ENCODE measurements at regions not wholly inside any gene's neighbourhood (a gene's known extent, or its start where the extent isn't known, plus 50 kb on each side); places are given as distances from the start of the nearest gene placed in this dataset.

DNA sequence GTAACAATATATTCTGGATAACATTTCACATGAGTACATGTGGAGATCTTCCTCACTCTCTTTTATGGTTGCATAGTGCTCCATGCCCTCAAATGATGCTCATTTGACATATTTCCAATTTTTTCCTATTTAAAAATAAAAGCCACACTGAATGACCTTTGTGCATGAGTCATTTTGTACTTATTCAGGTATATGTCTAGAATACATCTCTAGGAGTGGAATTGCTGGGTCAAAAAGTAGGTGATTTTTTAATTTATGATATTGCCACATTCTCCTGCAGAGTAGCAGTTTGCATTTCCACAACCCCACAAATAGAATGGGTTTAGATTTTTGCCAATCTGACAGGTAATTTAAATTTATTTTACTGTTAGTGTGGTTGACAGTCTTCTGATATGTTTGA is 104.8 kb downstream of the RPAP3 start:
- POLR2A ChIA-PET: no interaction called here
- DNase-seq (ENCODE audit: extremely low spot score): no peak
- CTCF ChIA-PET: interaction anchor here (1.5 kb wide), 1 partner anchor 8 kb away, joined by 5 read pairs; no protein-coding TSS in a partner anchor
- TF ChIP-seq, protein P1, sequence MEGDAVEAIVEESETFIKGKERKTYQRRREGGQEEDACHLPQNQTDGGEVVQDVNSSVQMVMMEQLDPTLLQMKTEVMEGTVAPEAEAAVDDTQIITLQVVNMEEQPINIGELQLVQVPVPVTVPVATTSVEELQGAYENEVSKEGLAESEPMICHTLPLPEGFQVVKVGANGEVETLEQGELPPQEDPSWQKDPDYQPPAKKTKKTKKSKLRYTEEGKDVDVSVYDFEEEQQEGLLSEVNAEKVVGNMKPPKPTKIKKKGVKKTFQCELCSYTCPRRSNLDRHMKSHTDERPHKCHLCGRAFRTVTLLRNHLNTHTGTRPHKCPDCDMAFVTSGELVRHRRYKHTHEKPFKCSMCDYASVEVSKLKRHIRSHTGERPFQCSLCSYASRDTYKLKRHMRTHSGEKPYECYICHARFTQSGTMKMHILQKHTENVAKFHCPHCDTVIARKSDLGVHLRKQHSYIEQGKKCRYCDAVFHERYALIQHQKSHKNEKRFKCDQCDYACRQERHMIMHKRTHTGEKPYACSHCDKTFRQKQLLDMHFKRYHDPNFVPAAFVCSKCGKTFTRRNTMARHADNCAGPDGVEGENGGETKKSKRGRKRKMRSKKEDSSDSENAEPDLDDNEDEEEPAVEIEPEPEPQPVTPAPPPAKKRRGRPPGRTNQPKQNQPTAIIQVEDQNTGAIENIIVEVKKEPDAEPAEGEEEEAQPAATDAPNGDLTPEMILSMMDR (IDR thresholded peaks at IDR 0.05; ENCODE audit: control extremely low read depth, extremely low read depth, low read depth, missing control alignments): no peak

DNA sequence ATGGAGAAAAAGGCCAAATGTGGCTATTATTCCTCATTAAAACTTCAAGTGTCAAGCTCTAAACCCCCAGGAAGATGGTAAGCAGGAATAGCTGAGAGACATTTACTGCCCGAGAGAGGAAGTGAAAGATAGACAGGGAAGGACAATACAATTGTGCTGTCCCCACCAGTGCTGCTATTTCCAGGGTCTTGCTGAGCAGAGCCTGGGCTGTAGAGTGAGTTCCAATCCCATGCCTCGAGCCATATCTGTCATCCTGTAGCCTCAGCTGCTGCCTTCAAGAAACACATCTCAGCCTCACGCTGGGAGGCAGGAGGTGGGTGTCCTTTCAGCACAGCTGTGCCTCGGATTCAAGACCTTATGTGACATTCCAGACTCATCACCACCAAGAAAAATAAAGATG is 114.0 kb downstream of the RPAP3 start:
- ChIA-PET CTCF (interaction anchor here (0.8 kb wide), 1 partner anchor 60 kb away, joined by 3 read pairs; no protein-coding TSS in a partner anchor), POLR2A (no interaction called here)
- TF ChIP-seq, protein P1 (IDR thresholded peaks at IDR 0.05; ENCODE audit: control extremely low read depth, extremely low read depth, low read depth, missing control alignments): no peak
- DNase-seq (ENCODE audit: extremely low spot score): no peak

DNA sequence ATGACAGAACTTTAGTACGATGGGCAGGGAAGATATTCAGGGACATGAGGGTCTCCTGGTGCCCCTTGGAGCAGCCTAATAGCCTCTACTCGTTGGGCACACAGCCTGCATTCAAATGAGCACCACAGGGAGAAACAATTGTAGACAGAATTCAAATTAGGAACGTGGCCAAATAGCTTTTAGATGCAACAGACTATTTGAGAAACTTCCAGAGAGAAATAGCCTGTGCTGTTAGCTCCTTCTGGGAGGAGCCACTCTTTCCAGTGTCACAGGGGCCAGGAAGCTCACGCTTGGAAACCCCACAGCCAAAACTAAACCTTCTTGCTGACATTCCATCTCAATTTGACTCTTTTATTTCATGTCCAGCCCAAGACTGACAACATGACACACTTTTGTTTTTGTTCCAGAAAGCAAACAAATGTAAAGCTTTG is 114.5 kb downstream of the RPAP3 start:
- POLR2A ChIA-PET: no interaction called here
- TF ChIP-seq, protein P1 (IDR thresholded peaks at IDR 0.05; ENCODE audit: control extremely low read depth, extremely low read depth, low read depth, missing control alignments): no peak
- CTCF ChIA-PET: interaction anchor here (0.8 kb wide), 1 partner anchor 60 kb away, joined by 3 read pairs; no protein-coding TSS in a partner anchor
- DNase-seq (ENCODE audit: extremely low spot score): no peak

DNA sequence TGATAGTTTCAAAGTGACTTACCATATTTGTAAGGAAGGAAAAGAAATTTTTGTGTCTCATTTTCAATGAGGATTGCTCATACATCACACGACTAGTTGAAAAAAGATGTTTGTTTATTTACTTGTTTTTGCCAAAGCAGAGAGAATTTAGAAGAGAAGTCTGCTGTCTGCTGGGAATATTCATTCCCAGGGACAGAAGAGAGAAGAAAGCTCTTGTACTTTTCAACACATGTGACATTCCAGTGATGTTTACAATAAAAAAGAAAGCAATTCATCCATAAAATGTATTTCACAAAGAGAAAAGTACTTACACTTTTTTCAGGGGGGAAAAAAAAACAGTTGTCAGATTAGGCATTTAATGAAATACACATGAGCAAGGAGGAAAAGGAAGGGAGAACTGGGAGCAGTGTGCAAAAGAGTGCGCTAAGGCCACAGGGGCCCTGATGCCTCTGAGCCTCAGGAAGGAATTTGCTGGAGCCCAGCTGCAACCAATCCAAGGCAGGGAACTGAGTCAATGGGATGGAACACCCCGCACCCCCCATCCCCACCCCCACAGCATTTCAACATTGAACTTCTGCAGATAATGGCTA is 115.0 kb downstream of the RPAP3 start:
- ChIA-PET POLR2A (no interaction called here), CTCF (interaction anchor here (0.8 to 1.1 kb wide), 2 partner anchors 11 to 61 kb away, joined by 3 read pairs; no protein-coding TSS in a partner anchor)
- TF ChIP-seq, protein P1 (IDR thresholded peaks at IDR 0.05; ENCODE audit: control extremely low read depth, extremely low read depth, low read depth, missing control alignments): no peak
- DNase-seq (ENCODE audit: extremely low spot score): no peak

DNA sequence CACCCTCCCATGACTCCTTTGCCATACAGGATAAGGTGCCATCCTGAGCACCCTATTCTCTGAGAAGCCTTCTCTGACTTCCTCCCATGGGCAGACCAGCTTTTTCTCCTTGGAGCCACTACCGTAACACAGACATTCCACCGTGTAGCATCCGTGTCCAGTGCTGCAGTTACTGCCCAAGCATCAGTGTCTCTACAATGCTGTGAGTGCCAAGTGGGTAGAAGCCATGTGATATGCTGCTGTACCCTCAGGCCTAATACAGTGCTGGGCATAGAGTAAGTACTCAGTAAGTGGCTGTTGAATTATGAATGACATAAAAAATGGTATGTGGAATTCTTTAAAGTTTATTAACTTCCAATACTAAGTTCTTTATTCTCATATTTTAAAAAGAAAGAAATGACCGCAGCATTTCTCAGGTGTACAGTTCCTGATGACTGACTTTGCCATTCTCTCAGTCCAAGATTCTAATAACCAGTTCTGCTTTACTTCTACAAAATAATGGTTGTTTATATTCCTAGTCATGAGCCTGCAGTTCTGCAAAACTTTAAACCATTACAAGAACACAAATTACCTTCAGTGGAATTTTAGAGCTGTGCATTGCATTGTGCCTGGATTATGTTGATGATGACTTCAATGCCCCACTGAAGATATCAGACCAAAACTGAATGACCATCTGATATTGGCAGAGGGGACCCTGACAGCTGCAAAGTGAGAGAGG is 118.7 kb downstream of the RPAP3 start:
- CTCF ChIA-PET: no interaction called here
- POLR2A ChIA-PET: no interaction called here

DNA sequence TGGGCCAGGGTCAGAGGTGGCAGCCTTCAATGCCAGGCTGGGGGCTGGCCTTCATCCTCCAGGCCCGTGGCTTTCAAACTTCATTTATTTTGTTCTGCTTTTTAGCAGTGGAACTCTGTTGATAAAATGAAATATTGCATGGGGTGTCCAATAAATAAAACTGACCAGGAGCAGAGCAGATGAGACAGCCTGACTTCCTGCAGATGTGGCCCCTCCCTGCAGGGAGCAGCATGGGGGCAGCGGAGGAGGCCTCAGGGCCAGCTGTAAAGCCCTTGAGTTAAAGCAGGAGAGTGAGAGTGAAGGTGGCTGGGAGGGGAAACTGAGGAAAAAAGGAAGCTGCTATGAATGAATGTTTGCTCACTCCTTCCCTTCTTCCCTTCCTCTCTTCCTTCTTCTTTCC is 120.3 kb downstream of the RPAP3 start:
- CTCF ChIA-PET: no interaction called here

More for the DNA sequence above, 118.7 kb downstream of the RPAP3 start:
- DNase-seq (ENCODE audit: extremely low spot score): no peak
- TF ChIP-seq, protein P1 (IDR thresholded peaks at IDR 0.05; ENCODE audit: control extremely low read depth, extremely low read depth, low read depth, missing control alignments): no peak

More for the DNA sequence above, 120.3 kb downstream of the RPAP3 start:
- DNase-seq (ENCODE audit: extremely low spot score): no peak
- POLR2A ChIA-PET: no interaction called here
- TF ChIP-seq, protein P1 (IDR thresholded peaks at IDR 0.05; ENCODE audit: control extremely low read depth, extremely low read depth, low read depth, missing control alignments): no peak
